ENCODE measurements at regions not wholly inside any gene's neighbourhood (a gene's known extent, or its start where the extent isn't known, plus 50 kb on each side); places are given as distances from the start of the nearest gene placed in this dataset.

- no peak overlapping the region for H3K4me3 ChIP-seq
- H3K4me1 ChIP-seq, result no peaks in the 10 kb centered on the region
- no peak for TF ChIP-seq POLR2A (IDR thresholded peaks at IDR 0.05)
- TF ChIP-seq POLR2AphosphoS5 (IDR thresholded peaks at IDR 0.05), result no peak
- TF ChIP-seq CTCF (IDR thresholded peaks at IDR 0.05), result no peak
- no peak for TF ChIP-seq EP300 (IDR thresholded peaks at IDR 0.05)
- H3K27me3 ChIP-seq, result peaks cover 0 to 1% (median 0%) of the 10 kb centered on the region in 3 donors
- H3K9me3 ChIP-seq, result no peaks in the 10 kb centered on the region
- H3K36me3 ChIP-seq, result no peaks in the 10 kb centered on the region
- intact Hi-C loops (cut with DNase I; ENCODE audit: low total_unique reads), result no loop called here
- DNase-seq, result no peak
- H3K27ac ChIP-seq, result no peak overlapping the region
These were observed 378.9 kb upstream of the HNRNPA3 start for GRCh38 chr2:176833671-176834070.

GRCh38 chr2:176834226-176834625 is 378.4 kb upstream of the HNRNPA3 start:
- Histone ChIP-seq H3K4me3 (no peak overlapping the region), H3K4me1 (no peaks in the 10 kb centered on the region), H3K9me3 (no peaks in the 10 kb centered on the region), H3K27me3 (no peaks in the 10 kb centered on the region), H3K36me3 (no peaks in the 10 kb centered on the region), H3K27ac (no peak overlapping the region)
- WGBS, 5 donors, result 69 to 81% (median 79%) methylated on average over 3 of the region's 3 CpGs
- no peak for TF ChIP-seq CTCF (IDR thresholded peaks at IDR 0.05)
- TF ChIP-seq EP300 (IDR thresholded peaks at IDR 0.05), result no peak
- no peak for TF ChIP-seq POLR2AphosphoS5 (IDR thresholded peaks at IDR 0.05)
- no peak for TF ChIP-seq POLR2A (IDR thresholded peaks at IDR 0.05)
- DNase-seq, result peak in 1 of 2 donors; percentile 38
- intact Hi-C loops (cut with DNase I; ENCODE audit: low total_unique reads), result no loop called here

GRCh38 chr2:176843208-176843607 is 369.4 kb upstream of the HNRNPA3 start:
- intact Hi-C loops (cut with DNase I; ENCODE audit: low total_unique reads), result no loop called here
- DNase-seq, result no peak
- Histone ChIP-seq H3K4me3 (no peak overlapping the region), H3K4me1 (no peaks in the 10 kb centered on the region), H3K27ac (no peak overlapping the region), H3K27me3 (no peaks in the 10 kb centered on the region), H3K9me3 (no peaks in the 10 kb centered on the region), H3K36me3 (no peaks in the 10 kb centered on the region)
- TF ChIP-seq CTCF (IDR thresholded peaks at IDR 0.05) (no peak), POLR2AphosphoS5 (IDR thresholded peaks at IDR 0.05) (no peak), EP300 (IDR thresholded peaks at IDR 0.05) (no peak), POLR2A (IDR thresholded peaks at IDR 0.05) (no peak)

- no peak for TF ChIP-seq CTCF (IDR thresholded peaks at IDR 0.05)
- TF ChIP-seq POLR2A (IDR thresholded peaks at IDR 0.05), result no peak
- no peak for TF ChIP-seq POLR2AphosphoS5 (IDR thresholded peaks at IDR 0.05)
- TF ChIP-seq EP300 (IDR thresholded peaks at IDR 0.05), result no peak
- no peaks in the 10 kb centered on the region for H3K27me3 ChIP-seq
- no peaks in the 10 kb centered on the region for H3K9me3 ChIP-seq
- no peaks in the 10 kb centered on the region for H3K36me3 ChIP-seq
- no peak for DNase-seq
- H3K27ac ChIP-seq, result no peak overlapping the region
- no peaks in the 10 kb centered on the region for H3K4me1 ChIP-seq
- intact Hi-C loops (cut with DNase I; ENCODE audit: low total_unique reads), result no loop called here
- no peak overlapping the region for H3K4me3 ChIP-seq
- WGBS, 5 donors, result 67 to 84% (median 71%) methylated on average over 1 of the region's 1 CpG
These were observed 368.1 kb upstream of the HNRNPA3 start for GRCh38 chr2:176844461-176844860.

All from stomach (tissue), 8 donors.